T-cell (primary cell): ENCODE measurements at regions not wholly inside any gene's neighbourhood (a gene's known extent, or its start where the extent isn't known, plus 50 kb on each side); places are given as distances from the start of the nearest gene placed in this dataset.
"Not testable (repeated sequence)": the region's sequence is repeated elsewhere in the genome, so short reads cannot be mapped to it uniquely, and the experiment has no call there.

Source experiments
- ATAC-seq, 4 experiments: fragments of 200-7000 bp in 3 of 4; fragments of 150-1000 bp in 1 of 4; cut with Tn5 transposase; replicated peaks in 1 of 4; 1 replicate in 3 of 4; 2 replicates in 1 of 4; pipeline ENCODE4 v1.10.0; 2021; ENCODE audit warnings: moderate library complexity in 3 of 4, mild to moderate bottlenecking in 2 of 4, moderate number of reproducible peaks in 1 of 4
- CTCF ChIA-PET, 2 donors: fragments of 300-600 bp; sonication (Branson Sonifier 250); formaldehyde crosslinking; loops; one replicate each; lab custom pipeline; 2022; ENCODE audit warnings: antibody characterized with exemption in 2 of 2; lab: Charles Lee
- POLR2A ChIA-PET, 2 donors: fragments of 300-600 bp; sonication (Branson Sonifier 250); formaldehyde crosslinking; loops; one replicate each; lab custom pipeline; 2022; ENCODE audit warnings: antibody characterized with exemption in 2 of 2; lab: Charles Lee
- DNase-seq, 35 experiments: peaks; one replicate each; pipeline versions ENCODE4 v3.0.0 to v3.0.0-alpha.2; 2013 to 2023
- H3K27ac ChIP-seq: one replicate; pipeline ENCODE4 v1.5.1; 2013; ENCODE audit warnings: low read length
- H3K27me3 ChIP-seq, 2 experiments: replicated peaks in 1 of 2; 1 replicate in 1 of 2; 2 replicates in 1 of 2; pipeline versions ENCODE4 v1.6.1 to v1.7.0; 2013; ENCODE audit warnings: low read length in 1 of 2, mixed read lengths in 1 of 2; ENCODE audit not compliant: control insufficient read depth in 2 of 2, insufficient read depth in 2 of 2; ENCODE audit errors: extremely low read depth in 1 of 2
- H3K36me3 ChIP-seq, 2 donors: 1 replicate in 1 of 2; 2 replicates in 1 of 2; pipeline versions ENCODE4 v1.6.1 to v1.7.0; 2013; ENCODE audit warnings: low read length in 1 of 2; ENCODE audit not compliant: control insufficient read depth in 2 of 2, insufficient read depth in 1 of 2; ENCODE audit errors: extremely low read depth in 1 of 2
- H3K4me1 ChIP-seq, 2 experiments: 1 replicate in 1 of 2; 2 replicates in 1 of 2; pipeline versions ENCODE4 v1.6.1 to v1.7.0; 2013; ENCODE audit warnings: low read length in 2 of 2, mixed read lengths in 1 of 2; ENCODE audit not compliant: insufficient read depth in 2 of 2, control insufficient read depth in 1 of 2; ENCODE audit errors: extremely low read depth in 1 of 2
- H3K4me3 ChIP-seq, 2 donors: 1 replicate in 1 of 2; 2 replicates in 1 of 2; pipeline versions ENCODE4 v1.5.1 to v1.7.0; 2013; ENCODE audit warnings: mild to moderate bottlenecking in 2 of 2, low read length in 1 of 2, moderate library complexity in 1 of 2; ENCODE audit not compliant: control insufficient read depth in 1 of 2; ENCODE audit errors: extremely low read depth in 1 of 2
- H3K9me3 ChIP-seq: 2 replicates; pipeline ENCODE4 v1.7.0; 2013
- H3K27ac Mint-ChIP-seq, 2 donors: one replicate each; pipeline ENCODE4 v1.8.0; 2020 to 2021; ENCODE audit warnings: mild to moderate bottlenecking in 2 of 2, mixed read lengths in 2 of 2
- H3K27me3 Mint-ChIP-seq, 2 donors: one replicate each; pipeline ENCODE4 v1.8.0; 2021 to 2022; ENCODE audit warnings: mixed read lengths in 2 of 2
- H3K36me3 Mint-ChIP-seq: one replicate; pipeline ENCODE4 v1.8.0; 2021; ENCODE audit warnings: mixed read lengths
- H3K4me1 Mint-ChIP-seq, 3 donors: one replicate each; pipeline ENCODE4 v1.8.0; 2020 to 2022; ENCODE audit warnings: mixed read lengths in 3 of 3, mild to moderate bottlenecking in 1 of 3
- H3K4me3 Mint-ChIP-seq, 3 donors: one replicate each; pipeline ENCODE4 v1.8.0; 2020 to 2022; ENCODE audit warnings: mild to moderate bottlenecking in 3 of 3, mixed read lengths in 3 of 3, moderate library complexity in 3 of 3
- H3K9me3 Mint-ChIP-seq, 3 donors: one replicate each; pipeline ENCODE4 v1.8.0; 2020 to 2022; ENCODE audit warnings: mixed read lengths in 3 of 3
- WGBS: methylation state at CpG from one replicate; pipeline ENCODE4 v1.1.5; 2013; ENCODE audit warnings: missing lambda C conversion rate; ENCODE audit not compliant: insufficient coverage; 5-methylcytosine and 5-hydroxymethylcytosine counted together

GRCh38 chr9:22170556-22170955, 161.5 kb upstream of the CDKN2B start:
- no peak overlapping the region for H3K4me3 ChIP-seq
- Mint-ChIP-seq H3K9me3 (no peaks in the 10 kb centered on the region), H3K27ac (no peak overlapping the region), H3K36me3 (no peaks in the 10 kb centered on the region), H3K27me3 (no peaks in the 10 kb centered on the region), H3K4me1 (peaks cover 0 to 7% (median 0%) of the 10 kb centered on the region in 3 donors), H3K4me3 (no peak overlapping the region)
- ChIA-PET CTCF (no interaction called here), POLR2A (no interaction called here)
- no peak overlapping the region for H3K27ac ChIP-seq
- no CpG with 5 or more reads among the region's 2 CpGs for WGBS
- ATAC-seq = no peak
- no peaks in the 10 kb centered on the region for H3K4me1 ChIP-seq
- no peak for DNase-seq
- no peaks in the 10 kb centered on the region for H3K36me3 ChIP-seq
- H3K27me3 ChIP-seq = peaks cover 0 to 3% of the 10 kb centered on the region in 2 experiments
- H3K9me3 ChIP-seq = no peaks in the 10 kb centered on the region

- Mint-ChIP-seq H3K4me3 (no peak overlapping the region), H3K27ac (no peak overlapping the region), H3K36me3 (no peaks in the 10 kb centered on the region), H3K4me1 (peaks cover 5 to 12% (median 5%) of the 10 kb centered on the region in 3 donors), H3K27me3 (no peaks in the 10 kb centered on the region), H3K9me3 (no peaks in the 10 kb centered on the region)
- no peak overlapping the region for H3K4me3 ChIP-seq
- ChIA-PET POLR2A (no interaction called here), CTCF (no interaction called here)
- no peak for ATAC-seq
- peaks cover 0 to 3% of the 10 kb centered on the region in 2 experiments for H3K27me3 ChIP-seq
- no peak for DNase-seq
- H3K27ac ChIP-seq = no peak overlapping the region
- H3K9me3 ChIP-seq = no peaks in the 10 kb centered on the region
- peaks cover 0 to 2% of the 10 kb centered on the region in 2 experiments for H3K4me1 ChIP-seq
- 67% methylated on average over 1 of the region's 2 CpGs for WGBS
- H3K36me3 ChIP-seq = no peaks in the 10 kb centered on the region
Measured at GRCh38 chr9:22170990-22171670, 162.0 kb upstream of the CDKN2B start.

GRCh38 chr9:22171691-22172090, 162.6 kb upstream of the CDKN2B start:
- Mint-ChIP-seq H3K36me3 (no peaks in the 10 kb centered on the region), H3K27me3 (no peaks in the 10 kb centered on the region), H3K4me3 (no peak overlapping the region), H3K9me3 (no peaks in the 10 kb centered on the region), H3K27ac (no peak overlapping the region), H3K4me1 (peaks cover 9 to 17% (median 10%) of the 10 kb centered on the region in 3 donors)
- no peak overlapping the region for H3K27ac ChIP-seq
- no peak overlapping the region for H3K4me3 ChIP-seq
- H3K9me3 ChIP-seq = no peaks in the 10 kb centered on the region
- H3K27me3 ChIP-seq = peaks cover 0 to 3% of the 10 kb centered on the region in 2 experiments
- POLR2A ChIA-PET = no interaction called here
- no CpG with 5 or more reads among the region's 3 CpGs for WGBS
- CTCF ChIA-PET = no interaction called here
- H3K4me1 ChIP-seq = peaks cover 0 to 3% of the 10 kb centered on the region in 2 experiments
- H3K36me3 ChIP-seq = no peaks in the 10 kb centered on the region
- no peak for DNase-seq
- no peak for ATAC-seq

- Mint-ChIP-seq H3K4me1 (peaks cover 9 to 17% (median 10%) of the 10 kb centered on the region in 3 donors), H3K9me3 (peaks cover 0 to 5% (median 0%) of the 10 kb centered on the region in 3 donors), H3K36me3 (no peaks in the 10 kb centered on the region), H3K27me3 (peaks cover 0 to 4% of the 10 kb centered on the region in 2 donors), H3K27ac (no peak overlapping the region), H3K4me3 (no peak overlapping the region)
- ATAC-seq (no peak), DNase-seq (no peak)
- Histone ChIP-seq H3K4me3 (no peak overlapping the region), H3K4me1 (peaks cover 0 to 3% of the 10 kb centered on the region in 2 experiments), H3K27ac (no peak overlapping the region), H3K27me3 (no peaks in the 10 kb centered on the region), H3K36me3 (no peaks in the 10 kb centered on the region), H3K9me3 (no peaks in the 10 kb centered on the region)
- WGBS = 90% methylated on average over 1 of the region's 2 CpGs
- ChIA-PET CTCF (no interaction called here), POLR2A (no interaction called here)
Measured at GRCh38 chr9:22173908-22174307, 164.8 kb upstream of the CDKN2B start.

- Mint-ChIP-seq H3K4me1 (peaks cover 9 to 17% (median 10%) of the 10 kb centered on the region in 3 donors), H3K27me3 (peaks cover 1 to 14% of the 10 kb centered on the region in 2 donors), H3K27ac (peak overlapping the region in 1 of 2 donors; percentile 23), H3K9me3 (peaks cover 0 to 5% (median 0%) of the 10 kb centered on the region in 3 donors), H3K36me3 (no peaks in the 10 kb centered on the region), H3K4me3 (peak overlapping the region in 1 of 3 donors; percentile 1)
- Histone ChIP-seq H3K9me3 (no peaks in the 10 kb centered on the region), H3K36me3 (no peaks in the 10 kb centered on the region), H3K27ac (no peak overlapping the region), H3K4me3 (no peak overlapping the region), H3K4me1 (peaks cover 0 to 3% of the 10 kb centered on the region in 2 experiments), H3K27me3 (no peaks in the 10 kb centered on the region)
- peak in 1 of 4 experiments; percentile 52 for ATAC-seq
- POLR2A ChIA-PET = interaction anchor here in 1 of 2 donors (0.5 kb wide), 1 partner anchor 23 kb away, joined by 3 read pairs; no protein-coding TSS in a partner anchor
- CTCF ChIA-PET = interaction anchor here in 1 of 2 donors (0.5 kb wide), 1 partner anchor 710 kb away, joined by 3 read pairs; no protein-coding TSS in a partner anchor
- DNase-seq = no peak
- no CpG with 5 or more reads among the region's 2 CpGs for WGBS
Measured at GRCh38 chr9:22175972-22176545, 167.0 kb upstream of the CDKN2B start.

GRCh38 chr9:22181021-22181420, 171.9 kb upstream of the CDKN2B start:
- ATAC-seq, H3K27ac Mint-ChIP-seq, POLR2A ChIA-PET, H3K27me3 ChIP-seq, H3K4me1 Mint-ChIP-seq, DNase-seq, H3K36me3 ChIP-seq, H3K4me3 Mint-ChIP-seq, H3K27ac ChIP-seq, H3K36me3 Mint-ChIP-seq, H3K4me1 ChIP-seq, H3K9me3 Mint-ChIP-seq, H3K4me3 ChIP-seq, CTCF ChIA-PET, H3K9me3 ChIP-seq: not testable (repeated sequence)
- WGBS = 80% methylated on average over 1 of the region's 2 CpGs
- H3K27me3 Mint-ChIP-seq = peaks cover 1 to 16% of the 10 kb centered on the region in 2 donors
